Activated CD4-positive, alpha-beta T cell treated with anti-CD3 and anti-CD28 coated beads, Interleukin-10, Interleukin-2, amounts not matched to agents 100 ng/mL and 50 ng/mL, durations not matched to agents 16 hours and 8 hours (primary cell): ENCODE measurements at regions not wholly inside any gene's neighbourhood (a gene's known extent, or its start where the extent isn't known, plus 50 kb on each side); places are given as distances from the start of the nearest gene placed in this dataset.
"Not testable (repeated sequence)": the region's sequence is repeated elsewhere in the genome, so short reads cannot be mapped to it uniquely, and the experiment has no call there.

Experiments used
- DNase-seq: peaks from one replicate; pipeline ENCODE4 v3.0.0-alpha.2; 2020

GRCh38 chr18:998936-999335 is 94.3 kb downstream of the ADCYAP1 start:
- DNase-seq = no peak

- no peak for DNase-seq
These were observed 98.0 kb downstream of the ADCYAP1 start for GRCh38 chr18:1002653-1003178.

GRCh38 chr18:1003499-1003898 is 98.8 kb downstream of the ADCYAP1 start:
- no peak for DNase-seq

- no peak for DNase-seq
These were observed 101.6 kb downstream of the ADCYAP1 start for GRCh38 chr18:1006304-1006703.

GRCh38 chr18:1006965-1007364 is 102.3 kb downstream of the ADCYAP1 start:
- no peak for DNase-seq

- DNase-seq = no peak
These were observed 106.7 kb downstream of the ADCYAP1 start for GRCh38 chr18:1011349-1011748.

GRCh38 chr18:1012775-1013174 is 108.1 kb downstream of the ADCYAP1 start:
- no peak for DNase-seq

GRCh38 chr18:1013951-1014350 is 109.3 kb downstream of the ADCYAP1 start:
- DNase-seq = no peak

GRCh38 chr18:1014509-1014908 is 109.8 kb downstream of the ADCYAP1 start:
- no peak for DNase-seq

GRCh38 chr18:1014951-1015624 is 110.4 kb downstream of the ADCYAP1 start:
- DNase-seq = no peak

- DNase-seq = no peak
These were observed 111.1 kb downstream of the ADCYAP1 start for GRCh38 chr18:1015777-1016176.

GRCh38 chr18:1017227-1018058 is 112.8 kb downstream of the ADCYAP1 start:
- no peak for DNase-seq

GRCh38 chr18:1018181-1018681 is 113.6 kb downstream of the ADCYAP1 start:
- DNase-seq = no peak

- no peak for DNase-seq
These were observed 114.5 kb downstream of the ADCYAP1 start for GRCh38 chr18:1019191-1019590.

GRCh38 chr18:1020731-1021344 is 116.2 kb downstream of the ADCYAP1 start:
- DNase-seq = no peak

- DNase-seq = no peak
These were observed 122.3 kb downstream of the ADCYAP1 start for GRCh38 chr18:1026930-1027329.

GRCh38 chr18:1033092-1033491 is 128.4 kb downstream of the ADCYAP1 start:
- not testable (repeated sequence) for DNase-seq

- no peak for DNase-seq
These were observed 130.3 kb downstream of the ADCYAP1 start for GRCh38 chr18:1034971-1035370.

GRCh38 chr18:1036926-1037325 is 132.3 kb downstream of the ADCYAP1 start:
- no peak for DNase-seq

GRCh38 chr18:1037776-1038175 is 133.1 kb downstream of the ADCYAP1 start:
- DNase-seq = no peak

- no peak for DNase-seq
These were observed 134.8 kb downstream of the ADCYAP1 start for GRCh38 chr18:1039421-1039820.

- not testable (repeated sequence) for DNase-seq
These were observed 138.4 kb downstream of the ADCYAP1 start for GRCh38 chr18:1043039-1043438.

GRCh38 chr18:1045658-1046057 is 141.0 kb downstream of the ADCYAP1 start:
- DNase-seq = no peak
